ENCODE measurements at regions not wholly inside any gene's neighbourhood (a gene's known extent, or its start where the extent isn't known, plus 50 kb on each side); places are given as distances from the start of the nearest gene placed in this dataset.

GRCh38 chr10:8758029-8758428, 703.5 kb downstream of the GATA3 start:
- TF ChIP-seq CTCF (IDR thresholded peaks at IDR 0.05; ENCODE audit: insufficient read depth, low read length, poor library complexity, severe bottlenecking), result no peak
- DNase-seq (ENCODE audit: low read depth), result peak; percentile 28
- Histone ChIP-seq H3K27me3 (ENCODE audit: control insufficient read depth, insufficient read depth, low read length) (no peaks in the 10 kb centered on the region), H3K36me3 (ENCODE audit: control insufficient read depth, insufficient read depth, low read length) (no peaks in the 10 kb centered on the region), H3K4me3 (ENCODE audit: low read depth, low read length) (no peak overlapping the region)

DNA sequence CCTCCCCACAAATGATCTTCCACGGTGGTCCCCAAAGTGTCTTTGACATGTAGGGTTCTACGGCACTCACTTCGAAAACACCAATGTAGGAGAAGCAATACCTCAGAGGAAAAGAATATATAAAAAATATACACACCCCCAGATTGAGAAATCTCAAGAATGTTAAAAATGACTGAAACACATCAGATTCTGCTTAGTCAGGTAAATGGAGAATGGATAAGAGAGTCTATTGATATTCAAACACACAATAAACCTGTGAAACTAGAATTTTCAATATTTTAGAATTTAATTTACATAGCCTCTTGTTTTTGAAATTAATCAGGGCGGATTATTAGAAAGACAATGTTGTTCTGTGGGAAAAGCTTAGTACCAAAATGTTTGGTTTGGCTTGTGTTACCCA, 712.4 kb downstream of the GATA3 start:
- TF ChIP-seq CTCF (IDR thresholded peaks at IDR 0.05; ENCODE audit: insufficient read depth, low read length, poor library complexity, severe bottlenecking), result no peak
- Histone ChIP-seq H3K36me3 (ENCODE audit: control insufficient read depth, insufficient read depth, low read length) (no peaks in the 10 kb centered on the region), H3K4me3 (ENCODE audit: low read depth, low read length) (no peak overlapping the region), H3K27me3 (ENCODE audit: control insufficient read depth, insufficient read depth, low read length) (no peaks in the 10 kb centered on the region)
- no peak for DNase-seq (ENCODE audit: low read depth)

GRCh38 chr10:8767591-8767990, 713.1 kb downstream of the GATA3 start:
- Histone ChIP-seq H3K4me3 (ENCODE audit: low read depth, low read length) (no peak overlapping the region), H3K36me3 (ENCODE audit: control insufficient read depth, insufficient read depth, low read length) (no peaks in the 10 kb centered on the region), H3K27me3 (ENCODE audit: control insufficient read depth, insufficient read depth, low read length) (no peaks in the 10 kb centered on the region)
- TF ChIP-seq CTCF (IDR thresholded peaks at IDR 0.05; ENCODE audit: insufficient read depth, low read length, poor library complexity, severe bottlenecking), result no peak
- DNase-seq (ENCODE audit: low read depth), result no peak

GRCh38 chr10:8768341-8768740, 713.9 kb downstream of the GATA3 start:
- no peaks in the 10 kb centered on the region for H3K27me3 ChIP-seq (ENCODE audit: control insufficient read depth, insufficient read depth, low read length)
- no peak for DNase-seq (ENCODE audit: low read depth)
- H3K36me3 ChIP-seq (ENCODE audit: control insufficient read depth, insufficient read depth, low read length), result no peaks in the 10 kb centered on the region
- TF ChIP-seq CTCF (IDR thresholded peaks at IDR 0.05; ENCODE audit: insufficient read depth, low read length, poor library complexity, severe bottlenecking), result no peak
- no peak overlapping the region for H3K4me3 ChIP-seq (ENCODE audit: low read depth, low read length)

DNA sequence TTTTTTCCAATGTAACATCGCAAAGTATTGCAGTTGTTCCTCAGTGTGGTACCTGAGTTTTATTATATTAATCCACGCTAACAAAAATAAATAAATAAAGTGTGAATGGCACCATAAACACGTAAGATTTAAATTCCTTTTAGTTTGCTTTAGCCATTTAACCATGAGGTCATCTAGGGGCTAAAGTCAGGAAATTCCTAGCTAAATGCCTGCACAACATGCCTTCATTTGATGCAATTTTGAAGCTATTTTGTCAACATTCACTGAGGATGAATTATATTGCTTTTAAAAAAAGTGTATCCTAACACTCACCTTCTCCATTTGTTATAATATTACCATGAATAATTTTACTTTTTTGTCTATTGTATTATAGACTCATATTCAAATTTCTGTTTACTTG, 714.4 kb downstream of the GATA3 start:
- TF ChIP-seq CTCF (IDR thresholded peaks at IDR 0.05; ENCODE audit: insufficient read depth, low read length, poor library complexity, severe bottlenecking), result no peak
- no peaks in the 10 kb centered on the region for H3K27me3 ChIP-seq (ENCODE audit: control insufficient read depth, insufficient read depth, low read length)
- no peaks in the 10 kb centered on the region for H3K36me3 ChIP-seq (ENCODE audit: control insufficient read depth, insufficient read depth, low read length)
- DNase-seq (ENCODE audit: low read depth), result no peak
- no peak overlapping the region for H3K4me3 ChIP-seq (ENCODE audit: low read depth, low read length)

- no peaks in the 10 kb centered on the region for H3K36me3 ChIP-seq (ENCODE audit: control insufficient read depth, insufficient read depth, low read length)
- H3K27me3 ChIP-seq (ENCODE audit: control insufficient read depth, insufficient read depth, low read length), result no peaks in the 10 kb centered on the region
- no peak overlapping the region for H3K4me3 ChIP-seq (ENCODE audit: low read depth, low read length)
- no peak for DNase-seq (ENCODE audit: low read depth)
- TF ChIP-seq CTCF (IDR thresholded peaks at IDR 0.05; ENCODE audit: insufficient read depth, low read length, poor library complexity, severe bottlenecking), result no peak
Measured at GRCh38 chr10:8776926-8777622, 722.6 kb downstream of the GATA3 start.

All from kidney epithelial cell (primary cell).